ENCODE measurements at regions not wholly inside any gene's neighbourhood (a gene's known extent, or its start where the extent isn't known, plus 50 kb on each side); places are given as distances from the start of the nearest gene placed in this dataset.

DNA sequence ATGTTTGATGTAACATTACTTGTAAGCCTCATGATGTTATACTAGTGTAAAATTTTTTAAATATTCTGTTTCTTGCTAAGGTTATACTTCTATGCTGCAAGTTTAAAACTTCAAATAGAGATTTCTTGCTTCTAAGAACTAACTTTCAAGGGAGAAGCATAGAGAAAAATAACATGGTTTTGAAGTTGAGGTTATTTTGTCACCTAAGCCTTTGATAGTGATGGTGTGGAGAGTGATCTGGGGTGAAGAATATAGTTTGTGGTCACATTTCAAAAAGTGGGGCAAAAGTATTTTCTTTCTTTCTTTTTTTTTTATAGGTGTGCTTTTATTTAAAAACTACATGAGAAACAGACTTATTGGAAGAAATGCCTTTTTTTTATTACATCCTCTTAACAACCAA lies 162.4 kb downstream of the GATA3 start:
- H3K9ac ChIP-seq (ENCODE audit: control insufficient read depth, extremely low read depth, insufficient read depth, low read length) = no peak overlapping the region
- no peak overlapping the region for H3K4me2 ChIP-seq (ENCODE audit: control insufficient read depth, extremely low read depth, insufficient read depth, low read depth, low read length)
- H3K27me3 ChIP-seq (ENCODE audit: control insufficient read depth, extremely low read depth, insufficient read depth, low read length) = no peaks in the 10 kb centered on the region
- no peak for FAIRE-seq
- H3K27ac ChIP-seq (ENCODE audit: control insufficient read depth, insufficient read depth, low read length) = no peak overlapping the region
- no peak overlapping the region for H2AFZ ChIP-seq (ENCODE audit: control insufficient read depth, low read length)
- no peak overlapping the region for H3K4me3 ChIP-seq (ENCODE audit: control insufficient read depth in 2 of 3, extremely low read depth in 1 of 3, insufficient read depth in 2 of 3, low read depth in 1 of 3, low read length in 3 of 3)
- H3K4me1 ChIP-seq (ENCODE audit: control insufficient read depth, extremely low read depth, insufficient read depth, low read length) = no peaks in the 10 kb centered on the region
- DNase-seq (ENCODE audit: low read depth, low spot score) = no peak
- H4K20me1 ChIP-seq (ENCODE audit: control insufficient read depth, extremely low read depth, insufficient read depth, low read length) = no peaks in the 10 kb centered on the region
- H3K36me3 ChIP-seq (ENCODE audit: control insufficient read depth in 2 of 2, extremely low read depth in 1 of 2, insufficient read depth in 2 of 2, low read length in 2 of 2) = no peaks in the 10 kb centered on the region
- dilution Hi-C loops (cut with MboI; ENCODE audit: extremely low pct_ligation_motif_present, low sequenced_read_pairs) = no loop called here
- no peaks in the 10 kb centered on the region for H3K9me3 ChIP-seq (ENCODE audit: control insufficient read depth, low read depth, low read length)
- H3K9me1 ChIP-seq (ENCODE audit: control insufficient read depth, extremely low read depth, insufficient read depth, low read length) = no peaks in the 10 kb centered on the region
- TF ChIP-seq EZH2 (IDR thresholded peaks at IDR 0.05; ENCODE audit: low read length) = no peak
- TF ChIP-seq, protein P1, sequence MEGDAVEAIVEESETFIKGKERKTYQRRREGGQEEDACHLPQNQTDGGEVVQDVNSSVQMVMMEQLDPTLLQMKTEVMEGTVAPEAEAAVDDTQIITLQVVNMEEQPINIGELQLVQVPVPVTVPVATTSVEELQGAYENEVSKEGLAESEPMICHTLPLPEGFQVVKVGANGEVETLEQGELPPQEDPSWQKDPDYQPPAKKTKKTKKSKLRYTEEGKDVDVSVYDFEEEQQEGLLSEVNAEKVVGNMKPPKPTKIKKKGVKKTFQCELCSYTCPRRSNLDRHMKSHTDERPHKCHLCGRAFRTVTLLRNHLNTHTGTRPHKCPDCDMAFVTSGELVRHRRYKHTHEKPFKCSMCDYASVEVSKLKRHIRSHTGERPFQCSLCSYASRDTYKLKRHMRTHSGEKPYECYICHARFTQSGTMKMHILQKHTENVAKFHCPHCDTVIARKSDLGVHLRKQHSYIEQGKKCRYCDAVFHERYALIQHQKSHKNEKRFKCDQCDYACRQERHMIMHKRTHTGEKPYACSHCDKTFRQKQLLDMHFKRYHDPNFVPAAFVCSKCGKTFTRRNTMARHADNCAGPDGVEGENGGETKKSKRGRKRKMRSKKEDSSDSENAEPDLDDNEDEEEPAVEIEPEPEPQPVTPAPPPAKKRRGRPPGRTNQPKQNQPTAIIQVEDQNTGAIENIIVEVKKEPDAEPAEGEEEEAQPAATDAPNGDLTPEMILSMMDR (optimal IDR thresholded peaks at IDR 0.05 in 1 of 3, IDR thresholded peaks at IDR 0.05 in 1 of 3, conservative IDR thresholded peaks at IDR 0.05 in 1 of 3; ENCODE audit: extremely low read depth in 1 of 3, insufficient read depth in 2 of 3, low read length in 3 of 3) = no peak
- H3K79me2 ChIP-seq (ENCODE audit: control insufficient read depth, insufficient read depth, low read length) = no peaks in the 10 kb centered on the region

DNA sequence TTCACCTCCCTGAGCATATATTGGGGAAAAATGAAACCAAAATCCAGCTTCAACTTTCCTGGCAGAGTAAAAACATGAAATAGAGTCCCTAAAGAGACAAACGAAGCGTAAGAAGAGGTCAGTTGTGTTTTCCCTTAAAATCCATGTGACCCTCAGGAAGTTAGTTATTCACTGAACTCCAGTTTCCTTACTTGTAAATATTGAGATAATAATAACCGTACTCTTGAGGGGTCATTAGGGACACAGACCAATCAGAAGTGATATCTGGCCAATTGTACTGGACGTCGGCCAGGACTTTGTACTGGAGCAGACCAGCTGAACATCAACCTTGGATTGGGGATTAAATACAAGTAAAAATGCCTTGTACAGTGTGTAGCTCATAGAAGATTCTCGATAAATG lies 167.0 kb downstream of the GATA3 start:
- no peak for FAIRE-seq
- Histone ChIP-seq H3K79me2 (ENCODE audit: control insufficient read depth, insufficient read depth, low read length) (no peaks in the 10 kb centered on the region), H3K27me3 (ENCODE audit: control insufficient read depth, extremely low read depth, insufficient read depth, low read length) (no peaks in the 10 kb centered on the region), H3K4me1 (ENCODE audit: control insufficient read depth, extremely low read depth, insufficient read depth, low read length) (peaks cover 9% of the 10 kb centered on the region), H4K20me1 (ENCODE audit: control insufficient read depth, extremely low read depth, insufficient read depth, low read length) (no peaks in the 10 kb centered on the region), H3K36me3 (ENCODE audit: control insufficient read depth in 2 of 2, extremely low read depth in 1 of 2, insufficient read depth in 2 of 2, low read length in 2 of 2) (no peaks in the 10 kb centered on the region), H3K9me3 (ENCODE audit: control insufficient read depth, low read depth, low read length) (no peaks in the 10 kb centered on the region), H3K9me1 (ENCODE audit: control insufficient read depth, extremely low read depth, insufficient read depth, low read length) (peaks cover 2% of the 10 kb centered on the region), H3K27ac (ENCODE audit: control insufficient read depth, insufficient read depth, low read length) (no peak overlapping the region), H3K4me3 (ENCODE audit: control insufficient read depth in 2 of 3, extremely low read depth in 1 of 3, insufficient read depth in 2 of 3, low read depth in 1 of 3, low read length in 3 of 3) (no peak overlapping the region), H2AFZ (ENCODE audit: control insufficient read depth, low read length) (no peak overlapping the region), H3K9ac (ENCODE audit: control insufficient read depth, extremely low read depth, insufficient read depth, low read length) (no peak overlapping the region), H3K4me2 (ENCODE audit: control insufficient read depth, extremely low read depth, insufficient read depth, low read depth, low read length) (no peak overlapping the region)
- dilution Hi-C loops (cut with MboI; ENCODE audit: extremely low pct_ligation_motif_present, low sequenced_read_pairs) = no loop called here
- DNase-seq (ENCODE audit: low read depth, low spot score) = no peak
- TF ChIP-seq, protein P1 (optimal IDR thresholded peaks at IDR 0.05 in 1 of 3, IDR thresholded peaks at IDR 0.05 in 1 of 3, conservative IDR thresholded peaks at IDR 0.05 in 1 of 3; ENCODE audit: extremely low read depth in 1 of 3, insufficient read depth in 2 of 3, low read length in 3 of 3) = no peak
- no peak for TF ChIP-seq EZH2 (IDR thresholded peaks at IDR 0.05; ENCODE audit: low read length)
